LHCN-M2 (cell line): ENCODE measurements at regions not wholly inside any gene's neighbourhood (a gene's known extent, or its start where the extent isn't known, plus 50 kb on each side); places are given as distances from the start of the nearest gene placed in this dataset.

Source experiments
- DNase-seq: peaks from one replicate; pipeline ENCODE4 v3.0.0-alpha.2; 2012; ENCODE audit warnings: low read depth

DNA sequence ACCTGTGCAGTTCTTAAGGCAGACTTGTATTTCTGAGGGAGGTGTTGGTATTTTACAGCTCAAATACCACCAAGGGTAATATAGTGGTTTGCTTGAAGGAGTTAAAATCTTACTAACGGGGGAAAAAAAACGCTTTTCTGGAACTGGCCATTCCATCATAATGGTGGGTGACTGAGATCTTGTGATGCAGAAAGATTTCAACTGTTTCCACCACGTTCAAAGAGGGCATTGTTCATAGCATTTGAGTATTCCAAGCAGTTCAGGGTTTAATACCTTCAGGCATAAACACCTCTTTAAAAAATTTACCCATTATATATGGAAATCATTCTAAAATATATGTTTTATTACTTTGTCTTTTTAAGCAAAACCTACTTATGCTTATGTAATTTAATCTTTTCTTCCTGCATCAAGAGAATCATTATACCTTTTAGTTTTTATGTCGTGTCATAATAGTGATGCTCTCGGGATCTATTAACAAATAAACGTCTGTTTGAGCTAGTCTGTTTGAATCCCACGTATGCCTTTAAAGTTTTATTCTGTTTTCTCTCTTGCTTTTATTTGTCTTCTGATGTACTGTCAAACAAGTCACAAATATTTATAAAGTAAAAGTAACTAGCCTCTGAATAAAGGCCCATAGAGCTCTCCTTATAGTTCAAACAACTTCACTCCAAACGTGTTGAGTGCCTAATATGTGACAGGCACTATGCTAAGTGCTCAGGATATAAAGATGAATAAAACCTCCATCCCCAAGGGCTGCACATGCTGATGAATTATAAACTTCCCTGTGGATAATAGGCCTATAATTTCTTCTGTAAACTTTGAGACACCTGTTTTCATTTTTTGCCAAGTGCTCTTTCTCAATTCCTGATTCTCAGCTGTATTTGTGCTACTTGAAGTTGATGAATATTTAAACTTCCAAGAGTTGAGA is 298.8 kb upstream of the FERMT1 start:
- no peak for DNase-seq

DNA sequence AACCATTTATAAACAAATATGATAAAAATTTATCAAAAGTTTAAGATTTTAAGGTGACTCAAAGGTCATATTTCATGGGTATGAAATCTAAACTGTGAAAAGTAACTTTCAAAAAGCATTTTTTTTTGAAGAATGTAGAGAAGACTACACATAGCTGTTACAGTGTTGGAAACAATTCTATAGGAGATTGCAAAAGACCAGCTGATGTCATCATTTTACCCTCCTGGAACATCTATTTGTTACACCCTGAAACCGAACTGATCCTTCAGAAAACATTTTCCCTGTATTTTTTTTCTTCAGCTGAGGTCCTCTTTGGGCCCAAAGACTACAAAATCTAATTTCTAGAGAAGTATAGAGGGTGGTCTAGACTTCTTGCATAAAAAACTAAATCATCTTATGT is 297.5 kb upstream of the FERMT1 start:
- DNase-seq: no peak

DNA sequence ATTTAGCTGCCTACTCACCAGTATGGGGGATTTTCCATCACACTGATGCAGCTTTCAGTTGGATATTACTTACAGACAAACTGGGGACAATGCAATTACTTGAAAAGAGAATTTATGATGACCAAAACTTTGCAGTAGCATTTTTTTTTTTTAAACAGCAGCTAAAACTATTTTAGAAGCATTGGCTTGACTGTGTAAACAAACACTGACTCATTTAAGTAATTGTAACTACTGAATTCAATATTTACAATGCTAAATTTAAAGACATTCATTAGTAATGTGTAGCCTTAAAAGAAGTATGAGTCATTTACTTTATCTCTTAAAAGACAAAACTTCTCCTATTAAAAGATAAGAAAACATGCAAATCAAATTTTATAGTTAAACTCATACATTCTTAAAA is 295.9 kb upstream of the FERMT1 start:
- no peak for DNase-seq

- DNase-seq: no peak
These were observed 293.5 kb upstream of the FERMT1 start for GRCh38 chr20:6416371-6416770.

DNA sequence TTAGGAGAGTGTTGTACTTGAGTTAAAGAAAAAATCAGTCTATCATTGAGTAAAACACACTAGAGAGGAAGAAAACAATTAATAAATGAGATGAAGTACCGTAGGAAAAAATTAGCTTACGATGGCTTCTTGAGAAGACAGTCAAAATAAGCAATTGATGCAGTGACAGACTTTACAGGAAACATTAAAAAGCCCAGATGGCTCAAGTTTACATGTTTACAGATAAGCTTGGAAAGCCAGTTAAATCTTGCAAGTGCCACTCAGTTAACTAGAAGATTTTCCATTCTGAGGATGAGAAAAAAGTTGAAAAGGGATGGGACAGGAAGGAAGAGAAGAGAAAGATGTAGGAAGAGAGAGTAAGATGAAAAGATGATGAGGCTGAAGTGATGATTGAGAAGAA is 288.8 kb upstream of the FERMT1 start:
- DNase-seq: no peak

- no peak for DNase-seq
These were observed 287.9 kb upstream of the FERMT1 start for GRCh38 chr20:6410721-6411120.

DNA sequence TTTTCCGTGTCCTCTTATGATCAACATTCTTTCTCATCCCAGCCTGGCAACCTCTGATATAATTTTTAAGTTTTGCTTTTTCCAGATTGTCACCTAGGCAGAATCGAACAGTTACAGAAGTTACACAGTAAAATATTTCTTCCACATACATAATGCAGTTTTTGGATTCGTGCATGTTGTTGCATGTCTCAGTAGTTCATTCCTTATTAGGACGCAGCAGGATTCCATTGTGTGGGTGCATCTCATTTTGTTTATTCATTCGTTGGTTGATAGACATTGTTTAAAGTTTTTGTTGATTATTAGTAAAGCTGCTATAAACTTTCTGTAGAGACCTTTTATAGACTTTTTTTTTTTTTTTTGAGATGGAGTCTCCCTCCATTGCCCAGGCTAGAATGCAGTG is 284.3 kb upstream of the FERMT1 start:
- DNase-seq: no peak

GRCh38 chr20:6401893-6402557 is 279.2 kb upstream of the FERMT1 start:
- DNase-seq: no peak

DNA sequence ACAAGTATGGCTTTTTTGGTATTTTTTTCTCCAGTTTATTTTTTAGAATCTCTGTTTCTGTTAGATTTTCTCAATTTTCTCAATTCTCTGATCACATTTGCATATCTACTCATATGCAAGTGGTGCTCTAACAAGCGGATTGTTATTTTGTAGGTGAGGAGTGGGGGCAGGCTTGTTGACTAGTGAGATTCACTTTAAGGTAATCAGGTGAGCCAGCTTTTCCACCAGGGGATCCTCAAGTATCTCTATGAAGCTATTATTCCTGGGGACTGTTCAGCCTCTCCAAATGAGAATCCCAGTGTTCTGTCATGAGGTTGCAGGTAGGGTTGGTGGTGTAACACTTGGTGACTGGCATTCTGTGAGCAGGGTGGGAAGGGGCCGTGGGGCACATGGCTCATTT is 274.3 kb upstream of the FERMT1 start:
- no peak for DNase-seq

GRCh38 chr20:6395695-6396094 is 272.9 kb upstream of the FERMT1 start:
- no peak for DNase-seq

DNA sequence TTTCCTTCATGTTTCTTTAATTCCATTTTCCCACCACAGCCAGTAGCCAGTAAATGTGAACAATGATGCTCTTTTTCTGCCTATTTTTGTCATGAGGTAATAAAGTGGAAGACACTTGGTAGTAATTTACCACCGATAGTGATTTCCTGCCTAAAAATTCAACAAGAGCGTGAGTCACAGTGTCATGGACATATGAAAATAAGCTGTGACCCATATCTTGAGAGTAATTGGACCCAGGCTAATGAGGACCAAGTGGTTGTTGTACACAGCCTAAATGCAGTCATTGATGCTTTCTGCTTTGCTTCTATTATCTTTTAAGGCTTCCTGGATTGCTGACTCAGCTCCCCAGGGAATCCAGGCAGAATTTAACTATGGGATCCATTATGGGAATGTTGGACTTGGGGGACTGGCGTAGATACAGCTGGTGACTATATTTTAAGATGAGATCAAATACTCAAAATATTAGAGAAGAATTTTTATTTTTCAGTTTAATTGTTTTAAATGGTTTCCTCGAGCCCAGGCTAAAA is 265.9 kb upstream of the FERMT1 start:
- no peak for DNase-seq

- no peak for DNase-seq
These were observed 262.2 kb upstream of the FERMT1 start for GRCh38 chr20:6384956-6385486.

DNA sequence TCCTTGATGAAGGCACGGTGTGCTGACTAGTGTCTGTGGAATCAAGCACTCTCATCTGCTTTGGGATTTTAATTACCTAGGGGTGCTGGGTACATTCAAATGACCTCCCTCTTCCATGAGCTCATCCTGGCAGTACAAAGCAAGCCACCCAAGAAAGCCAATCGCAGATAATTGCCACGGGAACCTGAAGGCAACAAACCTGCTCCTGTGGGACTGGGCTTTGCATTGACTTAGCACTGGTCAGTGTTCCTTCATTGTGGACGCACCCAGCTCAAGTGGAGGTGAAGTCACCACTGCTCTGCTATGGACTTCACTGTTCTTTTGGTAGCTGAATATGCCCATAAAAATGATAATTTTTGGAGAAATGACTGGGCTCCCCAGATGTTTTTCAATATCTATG is 261.6 kb upstream of the FERMT1 start:
- no peak for DNase-seq

GRCh38 chr20:6381887-6382286 is 259.1 kb upstream of the FERMT1 start:
- no peak for DNase-seq

GRCh38 chr20:6362245-6362644 is 239.4 kb upstream of the FERMT1 start:
- DNase-seq: no peak

GRCh38 chr20:6360766-6361165 is 237.9 kb upstream of the FERMT1 start:
- DNase-seq: no peak

GRCh38 chr20:6355754-6356451 is 233.1 kb upstream of the FERMT1 start:
- no peak for DNase-seq

GRCh38 chr20:6348908-6349307 is 226.1 kb upstream of the FERMT1 start:
- DNase-seq: no peak

- no peak for DNase-seq
These were observed 225.1 kb upstream of the FERMT1 start for GRCh38 chr20:6347916-6348315.

GRCh38 chr20:6341491-6341890 is 218.7 kb upstream of the FERMT1 start:
- no peak for DNase-seq

DNA sequence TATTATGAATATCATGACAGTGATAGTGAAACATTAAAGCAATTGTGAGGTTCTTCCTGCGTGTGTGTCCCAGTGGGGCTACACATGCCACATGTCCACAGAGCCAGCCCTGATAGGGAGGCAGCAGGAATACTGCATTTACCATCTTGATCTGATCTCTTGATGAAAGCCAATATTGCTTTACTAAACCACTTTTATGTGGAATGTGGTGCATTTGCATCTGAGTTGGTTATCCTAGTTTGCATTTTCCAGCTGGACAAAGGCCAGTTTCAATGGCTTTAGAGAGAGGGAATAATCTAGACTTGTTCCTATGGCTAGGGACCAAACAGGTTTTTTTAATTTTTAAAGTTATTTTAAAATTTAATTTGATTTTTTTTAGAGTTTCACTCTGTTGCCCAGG is 216.3 kb upstream of the FERMT1 start:
- DNase-seq: no peak

DNA sequence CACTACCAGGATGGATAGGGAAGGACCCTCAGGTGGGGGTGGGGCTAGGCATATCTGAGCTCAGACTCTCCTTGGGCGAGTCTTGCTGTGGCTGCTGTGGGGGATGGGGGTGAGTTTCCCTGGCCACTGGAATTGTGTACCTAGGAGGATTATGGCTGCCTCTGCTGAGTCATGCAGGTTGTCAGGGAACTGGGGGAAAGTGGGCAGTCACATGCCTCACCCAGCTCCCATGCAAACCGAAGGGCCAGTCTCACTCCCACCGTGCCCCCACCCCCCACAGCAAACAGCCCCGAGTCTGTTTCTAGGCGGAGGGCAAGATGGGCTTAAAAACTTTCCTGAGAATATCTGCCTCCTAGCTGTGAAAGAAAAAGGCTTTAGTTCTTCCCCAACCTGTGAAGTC is 210.3 kb upstream of the FERMT1 start:
- no peak for DNase-seq
